Vagina (tissue), 2 donors: ENCODE measurements at regions not wholly inside any gene's neighbourhood (a gene's known extent, or its start where the extent isn't known, plus 50 kb on each side); places are given as distances from the start of the nearest gene placed in this dataset.

Experiments used
- DNase-seq, 2 donors: peaks; one replicate each; pipeline ENCODE4 v3.0.0-alpha.2; 2017; ENCODE audit errors: extremely low spot score in 2 of 2
- H3K27ac ChIP-seq: fragments of 200-600 bp; sonication (generic); one replicate; pipeline ENCODE4 v1.5.1; 2019
- H3K27me3 ChIP-seq: fragments of 200-600 bp; sonication (generic); one replicate; pipeline ENCODE4 v1.5.1; 2019
- H3K36me3 ChIP-seq, 2 donors: fragments of 200-600 bp; sonication (generic); one replicate each; pipeline ENCODE4 v1.5.1; 2017 to 2019
- H3K4me1 ChIP-seq: fragments of 200-600 bp; sonication (generic); one replicate; pipeline ENCODE4 v1.5.1; 2019
- H3K4me3 ChIP-seq, 2 donors: fragments of 200-600 bp; sonication (generic); 1 replicate in 1 of 2; 2 replicates in 1 of 2; pipeline ENCODE4 v1.5.1; 2016 to 2019
- H3K9me3 ChIP-seq: fragments of 200-600 bp; sonication (generic); one replicate; pipeline ENCODE4 v1.5.1; 2019
- POLR2A ChIP-seq, 2 donors: fragments of 450-650 bp; IDR thresholded peaks; one replicate each; pipeline ENCODE4 v1.6.1; 2017; ENCODE audit warnings: antibody characterized with exemption in 2 of 2, mild to moderate bottlenecking in 2 of 2, moderate library complexity in 2 of 2
- POLR2AphosphoS5 ChIP-seq, 2 donors: sonication (generic); formaldehyde crosslinking; IDR thresholded peaks; one replicate each; pipeline ENCODE4 v1.9.0; 2017; ENCODE audit warnings: antibody characterized with exemption in 2 of 2, mild to moderate bottlenecking in 2 of 2, low read depth in 1 of 2; ENCODE audit not compliant: insufficient read depth in 1 of 2
- intact Hi-C: fragments of 100-400 bp; cut with DNase I; formaldehyde crosslinking; loops from one replicate; pipeline ENCODE4 v1.15.1; 2023
- TF ChIP-seq, protein P1 (sequence below), 3 experiments: fragments of 450-650 bp in 2 of 3; fragments of 200-600 bp in 1 of 3; sonication (generic) in 1 of 3; IDR thresholded peaks; one replicate each; pipeline ENCODE4 v1.5.1; 2017 to 2019; ENCODE audit warnings: antibody characterized with exemption in 3 of 3, mild to moderate bottlenecking in 2 of 3, moderate library complexity in 2 of 3

DNA sequence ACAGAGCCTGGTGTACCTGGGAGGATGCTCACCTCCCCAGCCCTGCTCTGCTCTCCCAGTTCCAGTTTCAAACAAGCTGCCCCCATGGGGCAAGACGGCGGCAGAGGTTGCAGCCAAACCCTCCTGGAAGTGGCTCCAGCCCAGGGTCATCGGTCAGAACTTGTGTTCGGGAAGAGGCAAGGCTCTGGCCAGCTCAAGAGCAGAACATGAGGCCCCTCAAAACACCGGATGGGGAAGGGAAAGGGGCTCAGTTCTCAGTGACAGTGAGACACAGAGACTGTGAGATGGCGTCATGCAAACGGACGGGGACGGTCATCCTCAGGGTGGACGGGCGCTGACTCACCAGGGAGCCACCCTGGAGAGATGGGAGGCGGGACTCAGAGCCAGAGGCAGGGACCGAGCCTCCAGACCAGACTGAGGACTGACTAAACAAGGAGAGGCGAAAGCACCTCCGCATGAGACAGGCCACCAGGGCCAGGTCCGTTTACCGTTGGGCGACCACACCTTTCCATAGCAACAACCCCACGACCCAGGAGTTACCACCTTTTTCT lies 63.9 kb upstream of the GALNT9 start:
- H3K27ac ChIP-seq: no peak overlapping the region
- H3K36me3 ChIP-seq: no peaks in the 10 kb centered on the region
- TF ChIP-seq POLR2A (IDR thresholded peaks at IDR 0.05) (no peak), POLR2AphosphoS5 (IDR thresholded peaks at IDR 0.05; ENCODE audit: insufficient read depth in 1 of 2, low read depth in 1 of 2) (no peak)
- TF ChIP-seq, protein P1, sequence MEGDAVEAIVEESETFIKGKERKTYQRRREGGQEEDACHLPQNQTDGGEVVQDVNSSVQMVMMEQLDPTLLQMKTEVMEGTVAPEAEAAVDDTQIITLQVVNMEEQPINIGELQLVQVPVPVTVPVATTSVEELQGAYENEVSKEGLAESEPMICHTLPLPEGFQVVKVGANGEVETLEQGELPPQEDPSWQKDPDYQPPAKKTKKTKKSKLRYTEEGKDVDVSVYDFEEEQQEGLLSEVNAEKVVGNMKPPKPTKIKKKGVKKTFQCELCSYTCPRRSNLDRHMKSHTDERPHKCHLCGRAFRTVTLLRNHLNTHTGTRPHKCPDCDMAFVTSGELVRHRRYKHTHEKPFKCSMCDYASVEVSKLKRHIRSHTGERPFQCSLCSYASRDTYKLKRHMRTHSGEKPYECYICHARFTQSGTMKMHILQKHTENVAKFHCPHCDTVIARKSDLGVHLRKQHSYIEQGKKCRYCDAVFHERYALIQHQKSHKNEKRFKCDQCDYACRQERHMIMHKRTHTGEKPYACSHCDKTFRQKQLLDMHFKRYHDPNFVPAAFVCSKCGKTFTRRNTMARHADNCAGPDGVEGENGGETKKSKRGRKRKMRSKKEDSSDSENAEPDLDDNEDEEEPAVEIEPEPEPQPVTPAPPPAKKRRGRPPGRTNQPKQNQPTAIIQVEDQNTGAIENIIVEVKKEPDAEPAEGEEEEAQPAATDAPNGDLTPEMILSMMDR (IDR thresholded peaks at IDR 0.05): no peak
- no peak overlapping the region for H3K4me3 ChIP-seq
- no peak for DNase-seq
- intact Hi-C loops: no loop called here
- peaks cover 5% of the 10 kb centered on the region for H3K27me3 ChIP-seq
- no peaks in the 10 kb centered on the region for H3K9me3 ChIP-seq
- H3K4me1 ChIP-seq: no peaks in the 10 kb centered on the region

DNA sequence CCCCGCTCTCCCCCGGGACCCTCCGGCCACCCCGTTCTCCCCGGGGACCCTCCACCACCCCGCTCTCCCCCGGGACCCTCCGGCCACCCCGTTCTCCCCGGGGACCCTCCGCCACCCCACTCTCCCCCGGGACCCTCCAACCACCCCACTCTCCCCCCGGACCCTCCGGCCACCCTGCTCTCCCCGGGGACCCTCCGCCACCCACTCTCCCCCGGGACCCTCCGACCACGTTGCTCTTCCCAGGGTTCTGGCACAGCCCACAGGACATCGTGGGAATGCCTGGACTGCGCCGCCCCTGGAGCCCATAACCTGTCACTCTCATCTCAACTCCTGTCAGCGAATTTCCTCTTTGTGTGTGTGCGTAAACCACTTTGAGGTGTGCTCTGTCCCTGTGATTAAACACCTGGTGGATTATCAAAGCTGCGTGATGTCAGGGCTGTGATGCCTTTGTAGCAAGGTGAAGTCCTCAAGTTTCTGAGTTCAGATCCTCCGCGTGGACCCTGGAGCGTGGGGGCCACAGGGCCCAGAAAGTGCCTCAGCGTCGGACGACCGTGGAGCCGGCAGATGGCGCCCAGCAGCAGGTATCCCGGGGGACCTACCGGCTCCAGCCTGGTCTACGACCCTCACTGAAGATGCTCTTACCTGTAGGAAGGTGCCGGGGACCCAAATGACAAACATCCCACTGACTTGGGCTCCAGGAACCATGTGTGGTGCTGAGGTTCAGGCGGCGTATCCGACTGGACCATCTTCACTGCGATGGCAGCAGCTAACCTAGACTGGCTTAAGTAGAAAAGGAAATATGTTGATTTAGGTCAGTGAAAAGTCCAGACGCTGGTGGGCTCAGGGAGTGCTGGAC lies 63.2 kb upstream of the GALNT9 start:
- no peak overlapping the region for H3K4me3 ChIP-seq
- H3K36me3 ChIP-seq: no peaks in the 10 kb centered on the region
- H3K9me3 ChIP-seq: no peaks in the 10 kb centered on the region
- TF ChIP-seq, protein P1 (IDR thresholded peaks at IDR 0.05): no peak
- no peak for TF ChIP-seq POLR2A (IDR thresholded peaks at IDR 0.05)
- no peak for TF ChIP-seq POLR2AphosphoS5 (IDR thresholded peaks at IDR 0.05; ENCODE audit: insufficient read depth in 1 of 2, low read depth in 1 of 2)
- intact Hi-C loops: no loop called here
- H3K4me1 ChIP-seq: no peaks in the 10 kb centered on the region
- H3K27ac ChIP-seq: no peak overlapping the region
- DNase-seq: no peak
- H3K27me3 ChIP-seq: no peaks in the 10 kb centered on the region

DNA sequence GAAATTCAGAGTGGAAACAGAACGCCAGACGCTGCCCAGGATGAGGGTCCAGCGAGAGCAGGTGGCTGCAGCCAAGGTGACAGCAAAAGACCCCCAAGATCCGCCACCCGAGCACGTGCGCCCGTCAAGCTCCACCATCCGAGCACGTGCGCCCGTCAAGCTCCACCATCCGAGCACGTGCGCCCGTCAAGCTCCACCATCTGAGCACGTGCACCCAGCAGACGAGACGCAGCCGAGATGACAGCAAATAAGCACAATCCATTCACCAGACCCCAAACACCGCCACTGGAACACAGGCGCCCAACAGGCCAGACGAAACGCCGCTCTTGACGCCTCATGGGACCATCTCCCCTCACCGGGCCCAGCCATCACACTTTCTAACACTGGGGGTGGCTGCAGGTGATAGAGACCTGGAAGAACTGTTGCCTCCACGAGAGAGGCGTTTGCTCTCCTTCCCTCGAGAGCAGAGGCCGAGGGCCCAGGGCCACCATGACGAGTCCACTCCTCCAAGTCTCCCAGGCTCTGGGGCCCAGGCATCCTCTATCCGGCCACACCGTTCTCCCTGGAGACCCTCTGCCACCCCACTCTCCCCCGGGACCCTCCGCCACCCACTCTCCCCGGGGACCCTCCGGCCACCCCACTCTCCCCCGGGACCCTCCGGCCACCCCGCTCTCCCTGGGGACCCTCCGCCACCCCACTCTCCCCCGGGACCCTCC lies 62.1 kb upstream of the GALNT9 start:
- Histone ChIP-seq H3K4me3 (no peak overlapping the region), H3K36me3 (no peaks in the 10 kb centered on the region), H3K4me1 (no peaks in the 10 kb centered on the region), H3K27me3 (peaks cover 2% of the 10 kb centered on the region), H3K9me3 (no peaks in the 10 kb centered on the region), H3K27ac (no peak overlapping the region)
- TF ChIP-seq, protein P1 (IDR thresholded peaks at IDR 0.05): no peak
- no peak for TF ChIP-seq POLR2AphosphoS5 (IDR thresholded peaks at IDR 0.05; ENCODE audit: insufficient read depth in 1 of 2, low read depth in 1 of 2)
- no peak for TF ChIP-seq POLR2A (IDR thresholded peaks at IDR 0.05)
- intact Hi-C loops: no loop called here
- DNase-seq: no peak

DNA sequence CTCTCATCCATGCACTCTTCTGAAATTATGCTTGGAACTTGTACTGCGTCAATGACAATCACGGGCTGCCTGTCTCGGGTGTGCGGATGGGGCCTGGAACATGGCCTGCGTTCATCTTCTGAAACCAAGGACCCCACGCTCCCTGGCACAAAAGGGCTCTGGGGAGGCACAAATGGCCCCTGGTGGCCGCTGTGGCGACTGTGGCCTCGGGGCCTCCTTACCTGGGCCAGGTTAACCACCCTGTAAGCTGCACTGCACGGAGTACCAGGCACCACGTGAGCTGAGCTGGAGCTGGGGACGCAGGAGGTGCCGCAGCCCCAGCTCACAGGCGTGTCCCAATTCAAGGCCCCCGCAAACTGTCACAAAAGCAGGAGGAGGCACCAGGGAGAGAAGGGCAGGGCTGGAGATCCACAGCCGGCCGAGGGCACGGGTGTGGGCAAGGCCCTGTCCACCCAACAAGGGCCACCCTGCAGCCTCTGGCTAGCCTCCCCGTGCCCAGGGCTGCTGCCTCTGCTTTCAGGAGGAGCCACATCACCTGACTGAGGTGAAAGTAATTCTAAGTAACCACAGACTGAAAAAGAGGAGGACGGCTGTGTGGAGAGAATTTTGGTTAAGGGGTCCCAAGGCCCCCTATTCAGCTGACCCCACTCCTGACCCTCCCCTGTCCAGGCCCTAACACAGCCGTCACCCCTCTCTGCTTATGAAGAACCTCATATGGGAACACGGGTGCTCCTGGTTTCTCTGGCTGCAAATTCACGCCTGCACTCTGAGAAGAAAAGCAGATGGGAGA lies 61.1 kb upstream of the GALNT9 start:
- DNase-seq: no peak

More for the DNA sequence above, 61.1 kb upstream of the GALNT9 start:
- TF ChIP-seq POLR2A (IDR thresholded peaks at IDR 0.05) (no peak), POLR2AphosphoS5 (IDR thresholded peaks at IDR 0.05; ENCODE audit: insufficient read depth in 1 of 2, low read depth in 1 of 2) (no peak)
- TF ChIP-seq, protein P1 (IDR thresholded peaks at IDR 0.05): no peak
- intact Hi-C loops: no loop called here
- Histone ChIP-seq H3K4me3 (no peak overlapping the region), H3K36me3 (no peaks in the 10 kb centered on the region), H3K27me3 (peaks cover 5% of the 10 kb centered on the region), H3K4me1 (no peaks in the 10 kb centered on the region), H3K27ac (no peak overlapping the region), H3K9me3 (no peaks in the 10 kb centered on the region)
